ENCODE measurements at regions not wholly inside any gene's neighbourhood (a gene's known extent, or its start where the extent isn't known, plus 50 kb on each side); places are given as distances from the start of the nearest gene placed in this dataset.
A peak's percentile ranks its signal among the peaks of the same experiment; 100 is the strongest.

DNA sequence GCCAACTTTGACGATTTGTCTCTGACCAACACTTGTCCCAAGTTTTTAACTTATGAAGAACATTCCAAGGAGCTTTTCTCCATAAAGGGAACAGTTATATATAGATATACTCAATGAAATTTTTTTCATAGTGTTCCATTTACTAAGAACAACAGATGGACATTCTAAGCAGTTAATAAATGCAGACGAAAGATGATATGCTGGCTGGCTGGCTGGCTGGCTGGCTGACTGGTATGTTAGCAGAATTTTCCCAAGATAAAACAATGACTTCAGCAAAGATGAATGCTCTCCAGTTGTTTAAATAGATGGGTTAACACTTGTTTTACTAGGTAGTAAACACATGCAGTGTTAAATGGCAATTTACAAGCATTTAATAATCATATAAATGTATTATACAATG, 62.2 kb downstream of the SPANXN3 start:
- CTCF ChIA-PET = no interaction called here

DNA sequence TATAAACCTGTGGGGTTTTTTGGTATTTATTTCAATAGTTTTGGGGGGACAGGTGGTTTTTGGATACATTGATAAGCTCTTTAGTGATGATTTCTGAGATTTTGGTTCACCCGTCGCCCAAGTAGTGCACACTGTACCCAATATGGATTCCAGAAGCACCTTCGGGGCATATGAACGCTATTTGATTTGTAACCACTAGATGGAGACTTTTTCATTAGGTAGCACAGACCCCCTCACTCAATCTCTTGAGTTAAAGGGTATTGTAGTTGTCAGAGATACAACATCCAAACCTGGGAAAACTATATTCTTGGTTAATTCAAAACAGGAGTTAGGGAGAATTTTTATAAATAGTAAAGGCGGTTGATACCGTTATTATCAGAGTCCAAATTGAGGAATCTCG, 79.8 kb downstream of the SPANXN3 start:
- no peak for DNase-seq
- Histone ChIP-seq H4K20me1 (ENCODE audit: insufficient read depth) (no peaks in the 10 kb centered on the region), H3K36me3 (ENCODE audit: low read depth) (no peaks in the 10 kb centered on the region), H3K4me1 (replicated peaks; ENCODE audit: insufficient read depth) (no peaks in the 10 kb centered on the region), H3K9me2 (ENCODE audit: insufficient read depth) (no peaks in the 10 kb centered on the region), H3K9me3 (ENCODE audit: insufficient read depth, low read depth) (no peaks in the 10 kb centered on the region), H3K79me2 (ENCODE audit: low read depth) (no peaks in the 10 kb centered on the region), H3K4me3 (no peak overlapping the region), H3K27ac (no peak overlapping the region), H3K27me3 (ENCODE audit: insufficient read depth, low read depth) (no peaks in the 10 kb centered on the region), H3K4me2 (no peak overlapping the region), H3F3A (ENCODE audit: insufficient read depth, low read depth) (no peaks in the 10 kb centered on the region), H2AFZ (no peak overlapping the region)
- POLR2A ChIA-PET (ENCODE audit: unreplicated experiment) = no interaction called here
- CTCF ChIA-PET = no interaction called here
- no peak for TF ChIP-seq EZH2 (IDR thresholded peaks at IDR 0.05; ENCODE audit: low read depth)
- TF ChIP-seq, protein P1, sequence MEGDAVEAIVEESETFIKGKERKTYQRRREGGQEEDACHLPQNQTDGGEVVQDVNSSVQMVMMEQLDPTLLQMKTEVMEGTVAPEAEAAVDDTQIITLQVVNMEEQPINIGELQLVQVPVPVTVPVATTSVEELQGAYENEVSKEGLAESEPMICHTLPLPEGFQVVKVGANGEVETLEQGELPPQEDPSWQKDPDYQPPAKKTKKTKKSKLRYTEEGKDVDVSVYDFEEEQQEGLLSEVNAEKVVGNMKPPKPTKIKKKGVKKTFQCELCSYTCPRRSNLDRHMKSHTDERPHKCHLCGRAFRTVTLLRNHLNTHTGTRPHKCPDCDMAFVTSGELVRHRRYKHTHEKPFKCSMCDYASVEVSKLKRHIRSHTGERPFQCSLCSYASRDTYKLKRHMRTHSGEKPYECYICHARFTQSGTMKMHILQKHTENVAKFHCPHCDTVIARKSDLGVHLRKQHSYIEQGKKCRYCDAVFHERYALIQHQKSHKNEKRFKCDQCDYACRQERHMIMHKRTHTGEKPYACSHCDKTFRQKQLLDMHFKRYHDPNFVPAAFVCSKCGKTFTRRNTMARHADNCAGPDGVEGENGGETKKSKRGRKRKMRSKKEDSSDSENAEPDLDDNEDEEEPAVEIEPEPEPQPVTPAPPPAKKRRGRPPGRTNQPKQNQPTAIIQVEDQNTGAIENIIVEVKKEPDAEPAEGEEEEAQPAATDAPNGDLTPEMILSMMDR (conservative IDR thresholded peaks at IDR 0.05) = peak; percentile 45
- no TSS peak for BruUV-seq (replicated peaks)
- intact Hi-C loops (cut with micrococcal nuclease; ENCODE audit: unreplicated experiment) = loop anchor here (5.0 kb wide), 1 partner anchor 1750 kb away; no protein-coding TSS in a partner anchor

More for the DNA sequence above, 62.2 kb downstream of the SPANXN3 start:
- TF ChIP-seq, protein P1 (conservative IDR thresholded peaks at IDR 0.05) = no peak
- no peak for TF ChIP-seq EZH2 (IDR thresholded peaks at IDR 0.05; ENCODE audit: low read depth)
- Histone ChIP-seq H2AFZ (no peak overlapping the region), H3F3A (ENCODE audit: insufficient read depth, low read depth) (no peaks in the 10 kb centered on the region), H3K4me3 (no peak overlapping the region), H3K27ac (no peak overlapping the region), H3K9me2 (ENCODE audit: insufficient read depth) (no peaks in the 10 kb centered on the region), H3K27me3 (ENCODE audit: insufficient read depth, low read depth) (no peaks in the 10 kb centered on the region), H3K36me3 (ENCODE audit: low read depth) (no peaks in the 10 kb centered on the region), H3K79me2 (ENCODE audit: low read depth) (no peaks in the 10 kb centered on the region), H4K20me1 (ENCODE audit: insufficient read depth) (no peaks in the 10 kb centered on the region), H3K4me2 (no peak overlapping the region), H3K4me1 (replicated peaks; ENCODE audit: insufficient read depth) (no peaks in the 10 kb centered on the region), H3K9me3 (ENCODE audit: insufficient read depth, low read depth) (no peaks in the 10 kb centered on the region)
- POLR2A ChIA-PET (ENCODE audit: unreplicated experiment) = no interaction called here
- DNase-seq = no peak
- BruUV-seq (replicated peaks) = no TSS peak
- intact Hi-C loops (cut with micrococcal nuclease; ENCODE audit: unreplicated experiment) = no loop called here

DNA sequence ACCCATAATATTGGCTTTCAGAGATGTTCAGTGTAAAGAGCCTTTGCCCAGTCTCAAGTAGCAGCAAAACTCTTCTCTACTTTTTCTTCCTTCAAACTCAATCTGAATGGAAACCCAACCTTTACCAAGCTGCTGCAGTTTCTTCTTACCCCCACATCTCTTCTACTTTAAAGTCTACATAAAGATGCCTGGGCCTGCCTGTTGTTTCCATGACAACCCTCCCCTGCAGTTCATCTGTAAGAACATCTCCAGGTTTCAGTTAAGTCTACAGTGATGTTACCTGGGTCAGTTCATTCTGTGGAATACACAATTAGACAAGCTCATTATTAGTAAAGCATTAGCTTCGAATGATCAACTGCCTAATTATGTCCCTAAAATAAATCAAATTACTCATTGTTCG, 81.4 kb downstream of the SPANXN3 start:
- Histone ChIP-seq H3K36me3 (ENCODE audit: low read depth) (no peaks in the 10 kb centered on the region), H3K27ac (no peak overlapping the region), H3K9me2 (ENCODE audit: insufficient read depth) (no peaks in the 10 kb centered on the region), H4K20me1 (ENCODE audit: insufficient read depth) (no peaks in the 10 kb centered on the region), H3K4me2 (no peak overlapping the region), H3K9me3 (ENCODE audit: insufficient read depth, low read depth) (no peaks in the 10 kb centered on the region), H2AFZ (no peak overlapping the region), H3K4me3 (no peak overlapping the region), H3K4me1 (replicated peaks; ENCODE audit: insufficient read depth) (no peaks in the 10 kb centered on the region), H3F3A (ENCODE audit: insufficient read depth, low read depth) (no peaks in the 10 kb centered on the region), H3K79me2 (ENCODE audit: low read depth) (no peaks in the 10 kb centered on the region), H3K27me3 (ENCODE audit: insufficient read depth, low read depth) (no peaks in the 10 kb centered on the region)
- POLR2A ChIA-PET (ENCODE audit: unreplicated experiment) = no interaction called here
- BruUV-seq (replicated peaks) = no TSS peak
- CTCF ChIA-PET = no interaction called here
- TF ChIP-seq, protein P1 (conservative IDR thresholded peaks at IDR 0.05) = no peak
- no peak for TF ChIP-seq EZH2 (IDR thresholded peaks at IDR 0.05; ENCODE audit: low read depth)
- DNase-seq = no peak
- intact Hi-C loops (cut with micrococcal nuclease; ENCODE audit: unreplicated experiment) = loop anchor here (5.0 kb wide), 1 partner anchor 1751 kb away; no protein-coding TSS in a partner anchor
